HCT116 (cell line): ENCODE measurements at regions not wholly inside any gene's neighbourhood (a gene's known extent, or its start where the extent isn't known, plus 50 kb on each side); places are given as distances from the start of the nearest gene placed in this dataset.
"Not testable (repeated sequence)": the region's sequence is repeated elsewhere in the genome, so short reads cannot be mapped to it uniquely, and the experiment has no call there.

Experiments
- ATAC-seq: fragments of 200-7000 bp; cut with Tn5 transposase; 2 replicates; pipeline ENCODE4 v1.9.1; 2020; ENCODE audit warnings: mild to moderate bottlenecking, moderate library complexity
- BruUV-seq: library from RNA; stranded (reverse); fragments of 400-500 nt; replicated peaks from 2 replicates; lab custom pipeline; 2021; lab: Mats Ljungman, UMichigan
- CTCF ChIA-PET: fragments of 300-600 bp; sonication (Branson Sonifier 250); formaldehyde crosslinking; loops from one replicate; lab custom pipeline; 2021; ENCODE audit warnings: antibody characterized with exemption; lab: Charles Lee
- POLR2A ChIA-PET: fragments of 300-600, 350-600 bp; sonication (Branson Sonifier 250); formaldehyde crosslinking; loops from one replicate; lab custom pipeline; 2021; ENCODE audit warnings: antibody characterized with exemption; lab: Charles Lee
- RAD21 ChIA-PET, 2 experiments: fragments of 300-600 bp; sonication (Branson Sonifier 250); formaldehyde crosslinking; loops; one replicate each; lab custom pipeline; 2023; ENCODE audit warnings: low total read pairs in 2 of 2; ENCODE audit not compliant: uncharacterized antibody in 2 of 2, unreplicated experiment in 2 of 2, low non-redundant PET in 1 of 2; lab: Charles Lee
- DNase-seq: peaks from one replicate; pipeline ENCODE4 v3.0.0-alpha.2; 2010; ENCODE audit warnings: low read depth, low spot score
- H2AFZ ChIP-seq: fragments of 200-600 bp; shearing (Covaris generic), sonication (generic); 2 replicates; pipeline ENCODE4 v1.6.1; 2017; ENCODE audit warnings: low read depth, mixed run types, mixed read lengths, antibody characterized with exemption, low read length; ENCODE audit not compliant: poor library complexity, severe bottlenecking
- H3K27ac ChIP-seq: 2 replicates; pipeline ENCODE4 v1.5.1; 2012; ENCODE audit warnings: low read depth, low read length
- H3K27me3 ChIP-seq: fragments of 200-600 bp; sonication (generic); 2 replicates; pipeline ENCODE4 v1.6.1; 2016; ENCODE audit warnings: mixed run types, low read length, mixed read lengths; ENCODE audit not compliant: insufficient read depth
- H3K36me3 ChIP-seq, 2 experiments: fragments of 200-500 bp in 1 of 2; fragments of 200-600 bp in 1 of 2; sonication (Bioruptor generic) in 1 of 2; sonication (generic) in 1 of 2; 2 replicates each; pipeline versions ENCODE4 v1.5.1 to v1.6.1; 2014 to 2016; ENCODE audit warnings: low read length in 2 of 2, inconsistent platforms in 1 of 2, mixed read lengths in 1 of 2, mixed run types in 1 of 2; ENCODE audit not compliant: insufficient read depth in 2 of 2, control insufficient read depth in 1 of 2
- H3K4me1 ChIP-seq, 2 experiments: fragments of 200-600 bp in 1 of 2; sonication (generic) in 1 of 2; 2 replicates each; pipeline versions ENCODE4 v1.5.1 to v1.6.1; 2012 to 2017; ENCODE audit warnings: low read length in 2 of 2, inconsistent platforms in 1 of 2, mild to moderate bottlenecking in 1 of 2, mixed read lengths in 1 of 2, mixed run types in 1 of 2, moderate library complexity in 1 of 2; ENCODE audit not compliant: insufficient read depth in 2 of 2, control insufficient read depth in 1 of 2
- H3K4me2 ChIP-seq: fragments of 200-600 bp; sonication (generic); 2 replicates; pipeline ENCODE4 v1.6.1; 2017; ENCODE audit warnings: mixed run types, low read length, mixed read lengths
- H3K4me3 ChIP-seq, 2 experiments: fragments of 200-600 bp in 1 of 2; sonication (generic) in 1 of 2; replicated peaks in 1 of 2; 2 replicates each; pipeline ENCODE4 v1.5.1; 2011 to 2016; ENCODE audit warnings: low read length in 2 of 2, control low read depth in 1 of 2, low read depth in 1 of 2, mild to moderate bottlenecking in 1 of 2, mixed read lengths in 1 of 2, mixed run types in 1 of 2
- H3K79me2 ChIP-seq: fragments of 200-600 bp; sonication (generic); 2 replicates; pipeline ENCODE4 v1.6.1; 2017; ENCODE audit warnings: mild to moderate bottlenecking, mixed run types, low read length, moderate library complexity, mixed read lengths; ENCODE audit not compliant: insufficient read depth
- H3K9ac ChIP-seq: fragments of 200-600 bp; sonication (generic); 2 replicates; pipeline ENCODE4 v1.6.1; 2016; ENCODE audit warnings: low read length, mixed read lengths
- H3K9me2 ChIP-seq: fragments of 200-600 bp; sonication (generic), shearing (Covaris generic); 2 replicates; pipeline ENCODE4 v1.6.1; 2017; ENCODE audit warnings: mixed run types, mild to moderate bottlenecking, moderate library complexity; ENCODE audit not compliant: insufficient read depth
- H3K9me3 ChIP-seq, 2 experiments: fragments of 200-500 bp in 1 of 2; fragments of 200-600 bp in 1 of 2; sonication (Bioruptor generic) in 1 of 2; sonication (generic) in 1 of 2; 2 replicates each; pipeline ENCODE4 v1.6.1; 2014 to 2017; ENCODE audit warnings: low read length in 2 of 2, mixed read lengths in 2 of 2, inconsistent platforms in 1 of 2, low read depth in 1 of 2, mild to moderate bottlenecking in 1 of 2, mixed run types in 1 of 2, moderate library complexity in 1 of 2; ENCODE audit not compliant: control insufficient read depth in 1 of 2, insufficient read depth in 1 of 2
- H4K20me1 ChIP-seq: fragments of 200-600 bp; sonication (generic), shearing (Covaris generic); 2 replicates; pipeline ENCODE4 v1.6.1; 2017; ENCODE audit warnings: mixed run types, mild to moderate bottlenecking, moderate library complexity; ENCODE audit not compliant: insufficient read depth
- ATF3 ChIP-seq: IDR thresholded peaks from 2 replicates; pipeline ENCODE4 v1.6.1; 2012
- CEBPB ChIP-seq: IDR thresholded peaks from 2 replicates; pipeline ENCODE4 v1.6.1; 2012; ENCODE audit warnings: low read depth
- EZH2 ChIP-seq: fragments of 200-600 bp; sonication (generic); IDR thresholded peaks from 2 replicates; pipeline ENCODE4 v1.6.1; 2017; ENCODE audit warnings: antibody characterized with exemption, mixed run types
- EZH2phosphoT487 ChIP-seq: fragments of 200-600 bp; IDR thresholded peaks from 2 replicates; pipeline ENCODE4 v1.6.1; 2018; ENCODE audit warnings: antibody characterized with exemption, borderline replicate concordance
- MAX ChIP-seq: IDR thresholded peaks from 2 replicates; pipeline ENCODE4 v1.6.1; 2012
- SP1 ChIP-seq: IDR thresholded peaks from 2 replicates; pipeline ENCODE4 v1.6.1; 2012; ENCODE audit warnings: low read depth
- YY1 ChIP-seq: IDR thresholded peaks from 2 replicates; pipeline ENCODE4 v1.6.1; 2011; ENCODE audit warnings: low read length, low read depth, moderate library complexity, mild to moderate bottlenecking; ENCODE audit not compliant: insufficient replicate concordance; ENCODE audit errors: extremely low read depth
- ZFX ChIP-seq: fragments of 450-650 bp; IDR thresholded peaks from 2 replicates; pipeline ENCODE4 v1.6.1; 2017
- intact Hi-C: fragments of 100-400 bp; cut with micrococcal nuclease; formaldehyde crosslinking; loops from 2 replicates; pipeline ENCODE4 v1.10.0; 2022
- TF ChIP-seq, protein P1 (sequence below): IDR thresholded peaks from 2 replicates; pipeline ENCODE4 v1.6.1; 2011; ENCODE audit warnings: mild to moderate bottlenecking, low read length, moderate library complexity; ENCODE audit not compliant: insufficient replicate concordance; ENCODE audit errors: extremely low read depth
- TF ChIP-seq, protein P2 (sequence below), 3 experiments: fragments of 200-600 bp in 1 of 3; sonication (generic) in 1 of 3; IDR thresholded peaks in 2 of 3; conservative IDR thresholded peaks in 1 of 3; 2 replicates each; pipeline ENCODE4 v1.5.1; 2012 to 2017; ENCODE audit warnings: low read depth in 2 of 3, low read length in 2 of 3, antibody characterized with exemption in 1 of 3, borderline replicate concordance in 1 of 3, control low read depth in 1 of 3, mild to moderate bottlenecking in 1 of 3, mixed read lengths in 1 of 3, mixed run types in 1 of 3, moderate library complexity in 1 of 3; ENCODE audit not compliant: insufficient read depth in 1 of 3

DNA sequence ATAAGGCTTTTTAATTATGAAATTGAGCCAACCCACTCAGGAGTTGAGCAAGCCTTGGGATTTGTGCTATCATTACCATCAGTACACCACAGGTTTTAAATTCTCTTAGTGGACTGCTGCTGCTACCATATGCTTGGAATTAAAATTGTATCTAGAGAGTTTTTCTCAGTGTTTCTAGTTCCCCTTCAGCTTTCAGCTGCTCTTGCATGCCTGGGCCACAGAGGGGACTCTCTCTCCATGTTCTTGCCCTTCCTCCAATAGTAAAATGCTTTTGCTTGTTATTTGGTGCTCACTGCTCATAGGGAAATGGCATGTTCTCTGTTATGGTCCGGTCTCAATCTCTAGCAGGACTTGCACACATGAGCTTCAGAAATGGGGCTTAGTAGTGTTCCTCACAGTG, 101.9 kb downstream of the IGSF1 start (continued):
- TF ChIP-seq, protein P1, sequence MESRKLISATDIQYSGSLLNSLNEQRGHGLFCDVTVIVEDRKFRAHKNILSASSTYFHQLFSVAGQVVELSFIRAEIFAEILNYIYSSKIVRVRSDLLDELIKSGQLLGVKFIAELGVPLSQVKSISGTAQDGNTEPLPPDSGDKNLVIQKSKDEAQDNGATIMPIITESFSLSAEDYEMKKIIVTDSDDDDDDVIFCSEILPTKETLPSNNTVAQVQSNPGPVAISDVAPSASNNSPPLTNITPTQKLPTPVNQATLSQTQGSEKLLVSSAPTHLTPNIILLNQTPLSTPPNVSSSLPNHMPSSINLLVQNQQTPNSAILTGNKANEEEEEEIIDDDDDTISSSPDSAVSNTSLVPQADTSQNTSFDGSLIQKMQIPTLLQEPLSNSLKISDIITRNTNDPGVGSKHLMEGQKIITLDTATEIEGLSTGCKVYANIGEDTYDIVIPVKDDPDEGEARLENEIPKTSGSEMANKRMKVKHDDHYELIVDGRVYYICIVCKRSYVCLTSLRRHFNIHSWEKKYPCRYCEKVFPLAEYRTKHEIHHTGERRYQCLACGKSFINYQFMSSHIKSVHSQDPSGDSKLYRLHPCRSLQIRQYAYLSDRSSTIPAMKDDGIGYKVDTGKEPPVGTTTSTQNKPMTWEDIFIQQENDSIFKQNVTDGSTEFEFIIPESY: no peak
- no peak for TF ChIP-seq ATF3
- TF ChIP-seq, protein P2, sequence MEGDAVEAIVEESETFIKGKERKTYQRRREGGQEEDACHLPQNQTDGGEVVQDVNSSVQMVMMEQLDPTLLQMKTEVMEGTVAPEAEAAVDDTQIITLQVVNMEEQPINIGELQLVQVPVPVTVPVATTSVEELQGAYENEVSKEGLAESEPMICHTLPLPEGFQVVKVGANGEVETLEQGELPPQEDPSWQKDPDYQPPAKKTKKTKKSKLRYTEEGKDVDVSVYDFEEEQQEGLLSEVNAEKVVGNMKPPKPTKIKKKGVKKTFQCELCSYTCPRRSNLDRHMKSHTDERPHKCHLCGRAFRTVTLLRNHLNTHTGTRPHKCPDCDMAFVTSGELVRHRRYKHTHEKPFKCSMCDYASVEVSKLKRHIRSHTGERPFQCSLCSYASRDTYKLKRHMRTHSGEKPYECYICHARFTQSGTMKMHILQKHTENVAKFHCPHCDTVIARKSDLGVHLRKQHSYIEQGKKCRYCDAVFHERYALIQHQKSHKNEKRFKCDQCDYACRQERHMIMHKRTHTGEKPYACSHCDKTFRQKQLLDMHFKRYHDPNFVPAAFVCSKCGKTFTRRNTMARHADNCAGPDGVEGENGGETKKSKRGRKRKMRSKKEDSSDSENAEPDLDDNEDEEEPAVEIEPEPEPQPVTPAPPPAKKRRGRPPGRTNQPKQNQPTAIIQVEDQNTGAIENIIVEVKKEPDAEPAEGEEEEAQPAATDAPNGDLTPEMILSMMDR (IDR thresholded peaks at IDR 0.05 in 2 of 3, conservative IDR thresholded peaks at IDR 0.05 in 1 of 3; ENCODE audit: borderline replicate concordance in 1 of 3, insufficient read depth in 1 of 3, low read depth in 2 of 3, low read length in 2 of 3): no peak
- TF ChIP-seq SP1: no peak

GRCh38 chrX:131170148-131170547, 112.0 kb downstream of the ARHGAP36 start:
- Histone ChIP-seq H3K9ac (no peak overlapping the region), H3K4me3 (no peak overlapping the region), H3K79me2 (no peaks in the 10 kb centered on the region), H3K27me3 (no peaks in the 10 kb centered on the region), H3K9me3 (no peaks in the 10 kb centered on the region), H3K4me1 (no peaks in the 10 kb centered on the region), H3K4me2 (no peak overlapping the region), H2AFZ (no peak overlapping the region), H3K36me3 (no peaks in the 10 kb centered on the region), H3K27ac (no peak overlapping the region), H4K20me1 (no peaks in the 10 kb centered on the region), H3K9me2 (no peaks in the 10 kb centered on the region)
- BruUV-seq: no TSS peak
- RAD21 ChIA-PET: no interaction called here
- ATAC-seq (no peak), DNase-seq (no peak)
- CTCF ChIA-PET: no interaction called here
- POLR2A ChIA-PET: no interaction called here
- TF ChIP-seq MAX: no peak
- TF ChIP-seq YY1: no peak
- no peak for TF ChIP-seq EZH2
- TF ChIP-seq EZH2phosphoT487: no peak
- TF ChIP-seq CEBPB: no peak
- TF ChIP-seq ZFX: no peak
- intact Hi-C loops: no loop called here

GRCh38 chrX:131163645-131164044, 105.5 kb downstream of the ARHGAP36 start:
- intact Hi-C loops, ATAC-seq: not testable (repeated sequence)

More at GRCh38 chrX:131163645-131164044, 105.5 kb downstream of the ARHGAP36 start:
- H3K9me3 ChIP-seq, H3K4me2 ChIP-seq, H3K9ac ChIP-seq, RAD21 ChIA-PET, H3K79me2 ChIP-seq, DNase-seq, BruUV-seq, H2AFZ ChIP-seq, CTCF ChIA-PET, POLR2A ChIA-PET, H3K27me3 ChIP-seq, H3K36me3 ChIP-seq, H3K27ac ChIP-seq, H3K4me3 ChIP-seq, H3K4me1 ChIP-seq, H4K20me1 ChIP-seq, H3K9me2 ChIP-seq: not testable (repeated sequence)
